ENCODE measurements at regions not wholly inside any gene's neighbourhood (a gene's known extent, or its start where the extent isn't known, plus 50 kb on each side); places are given as distances from the start of the nearest gene placed in this dataset.

GRCh38 chr11:116557282-116557681, 215.5 kb downstream of the BUD13 start:
- DNase-seq (ENCODE audit: low read depth): no peak

- no peak for DNase-seq (ENCODE audit: low read depth)
Observed at GRCh38 chr11:116556483-116556882, 216.3 kb downstream of the BUD13 start.

- no peak for DNase-seq (ENCODE audit: low read depth)
Observed at GRCh38 chr11:116553482-116553881, 219.3 kb downstream of the BUD13 start.

GRCh38 chr11:116551576-116551975, 221.2 kb downstream of the BUD13 start:
- no peak for DNase-seq (ENCODE audit: low read depth)

GRCh38 chr11:116548256-116548655, 224.5 kb downstream of the BUD13 start:
- no peak for DNase-seq (ENCODE audit: low read depth)

GRCh38 chr11:116547571-116547970, 225.2 kb downstream of the BUD13 start:
- DNase-seq (ENCODE audit: low read depth): no peak

- no peak for DNase-seq (ENCODE audit: low read depth)
Observed at GRCh38 chr11:116545912-116546311, 226.9 kb downstream of the BUD13 start.

- DNase-seq (ENCODE audit: low read depth): no peak
Observed at GRCh38 chr11:116544721-116545120, 228.1 kb downstream of the BUD13 start.

- no peak for DNase-seq (ENCODE audit: low read depth)
Observed at GRCh38 chr11:116543911-116544475, 228.8 kb downstream of the BUD13 start.

- no peak for DNase-seq (ENCODE audit: low read depth)
Observed at GRCh38 chr11:116543099-116543498, 229.7 kb downstream of the BUD13 start.

- no peak for DNase-seq (ENCODE audit: low read depth)
Observed at GRCh38 chr11:116542406-116542805, 230.4 kb downstream of the BUD13 start.

GRCh38 chr11:116541460-116541859, 231.3 kb downstream of the BUD13 start:
- DNase-seq (ENCODE audit: low read depth): no peak

GRCh38 chr11:116540645-116541304, 232.0 kb downstream of the BUD13 start:
- no peak for DNase-seq (ENCODE audit: low read depth)

- no peak for DNase-seq (ENCODE audit: low read depth)
Observed at GRCh38 chr11:116539836-116540418, 232.9 kb downstream of the BUD13 start.

- no peak for DNase-seq (ENCODE audit: low read depth)
Observed at GRCh38 chr11:116539211-116539610, 233.6 kb downstream of the BUD13 start.

GRCh38 chr11:116538677-116539076, 234.1 kb downstream of the BUD13 start:
- DNase-seq (ENCODE audit: low read depth): no peak

- no peak for DNase-seq (ENCODE audit: low read depth)
Observed at GRCh38 chr11:116537709-116538108, 235.1 kb downstream of the BUD13 start.

- DNase-seq (ENCODE audit: low read depth): no peak
Observed at GRCh38 chr11:116537121-116537520, 235.7 kb downstream of the BUD13 start.

- DNase-seq (ENCODE audit: low read depth): no peak
Observed at GRCh38 chr11:116536416-116536815, 236.4 kb downstream of the BUD13 start.

GRCh38 chr11:116535994-116536393, 236.8 kb downstream of the BUD13 start:
- no peak for DNase-seq (ENCODE audit: low read depth)

- no peak for DNase-seq (ENCODE audit: low read depth)
Observed at GRCh38 chr11:116535120-116535519, 237.7 kb downstream of the BUD13 start.

- no peak for DNase-seq (ENCODE audit: low read depth)
Observed at GRCh38 chr11:116534270-116534975, 238.4 kb downstream of the BUD13 start.

GRCh38 chr11:116533186-116533825, 239.5 kb downstream of the BUD13 start:
- no peak for DNase-seq (ENCODE audit: low read depth)

Measured in stromal cell of bone marrow (primary cell).